Gastrocnemius medialis (tissue), 4 donors: ENCODE measurements at regions not wholly inside any gene's neighbourhood (a gene's known extent, or its start where the extent isn't known, plus 50 kb on each side); places are given as distances from the start of the nearest gene placed in this dataset.

Experiments used
- ATAC-seq, 2 donors: fragments of 150-250 bp; one replicate each; pipeline ENCODE4 v1.9.1; 2016
- DNase-seq, 2 donors: peaks; one replicate each; pipeline ENCODE4 v3.0.0-alpha.2; 2019
- H3K27ac ChIP-seq, 4 donors: fragments of 200-600 bp; sonication (generic); 1 replicate in 1 of 4; 2 replicates in 3 of 4; pipeline ENCODE4 v1.5.1; 2016 to 2018; ENCODE audit warnings: mild to moderate bottlenecking in 2 of 4, moderate library complexity in 1 of 4
- H3K27me3 ChIP-seq, 3 donors: fragments of 200-600 bp; sonication (generic) in 2 of 3; 1 replicate in 1 of 3; 2 replicates in 2 of 3; pipeline versions ENCODE4 v1.5.1 to v1.6.0; 2016 to 2019; ENCODE audit warnings: mild to moderate bottlenecking in 1 of 3, moderate library complexity in 1 of 3
- H3K36me3 ChIP-seq, 2 donors: fragments of 200-600 bp; sonication (generic) in 1 of 2; one replicate each; pipeline ENCODE4 v1.5.1; 2017 to 2018
- H3K4me1 ChIP-seq, 2 donors: fragments of 200-600 bp; sonication (generic) in 1 of 2; one replicate each; pipeline ENCODE4 v1.5.1; 2016 to 2017; ENCODE audit warnings: mild to moderate bottlenecking in 2 of 2
- H3K4me3 ChIP-seq, 4 donors: fragments of 200-600 bp; sonication (generic) in 3 of 4; 1 replicate in 1 of 4; 2 replicates in 3 of 4; pipeline ENCODE4 v1.5.1; 2016 to 2019; ENCODE audit warnings: mild to moderate bottlenecking in 2 of 4
- H3K9me3 ChIP-seq, 3 donors: fragments of 200-600 bp; sonication (generic) in 2 of 3; 1 replicate in 1 of 3; 2 replicates in 2 of 3; pipeline ENCODE4 v1.5.1; 2016 to 2019
- POLR2A ChIP-seq, 2 donors: fragments of 450-650 bp; IDR thresholded peaks; one replicate each; pipeline ENCODE4 v1.6.1; 2017; ENCODE audit warnings: antibody characterized with exemption in 2 of 2, mild to moderate bottlenecking in 2 of 2, moderate library complexity in 2 of 2
- in situ Hi-C, 4 donors: fragments of 200-750 bp; cut with MboI; loops; one replicate each; pipeline versions ENCODE4 v1.15.0 to v1.8.0; 2017; ENCODE audit warnings: low sequenced_read_pairs in 4 of 4
- intact Hi-C: fragments of 100-400 bp; cut with DNase I; formaldehyde crosslinking; loops from one replicate; pipeline ENCODE4 v1.15.1; 2023; ENCODE audit warnings: low total_unique reads
- TF ChIP-seq, protein P1 (sequence below), 5 experiments: fragments of 450-650 bp in 3 of 5; fragments of 200-600 bp in 2 of 5; sonication (generic) in 2 of 5; IDR thresholded peaks in 4 of 5; conservative IDR thresholded peaks in 1 of 5; 1 replicate in 4 of 5; 2 replicates in 1 of 5; pipeline ENCODE4 v1.5.1; 2016 to 2019; ENCODE audit warnings: antibody characterized with exemption in 5 of 5, mild to moderate bottlenecking in 3 of 5, moderate library complexity in 3 of 5

GRCh38 chr16:73196670-73197069, 148.7 kb upstream of the ZFHX3 start:
- intact Hi-C loops (loop anchor here (1.0 to 10.0 kb wide), 5 partner anchors 104 to 694 kb away; no protein-coding TSS in a partner anchor), in situ Hi-C loops (loop anchor here (5.0 to 25.0 kb wide), 5 partner anchors 109 to 702 kb away; no protein-coding TSS in a partner anchor)
- Histone ChIP-seq H3K36me3 (no peaks in the 10 kb centered on the region), H3K4me1 (peaks cover 0 to 3% of the 10 kb centered on the region in 2 donors), H3K27ac (no peak overlapping the region), H3K27me3 (no peaks in the 10 kb centered on the region), H3K9me3 (no peaks in the 10 kb centered on the region), H3K4me3 (no peak overlapping the region)
- DNase-seq = peak; percentile 51 to 80
- ATAC-seq = peak; percentile 91 to 99
- TF ChIP-seq, protein P1, sequence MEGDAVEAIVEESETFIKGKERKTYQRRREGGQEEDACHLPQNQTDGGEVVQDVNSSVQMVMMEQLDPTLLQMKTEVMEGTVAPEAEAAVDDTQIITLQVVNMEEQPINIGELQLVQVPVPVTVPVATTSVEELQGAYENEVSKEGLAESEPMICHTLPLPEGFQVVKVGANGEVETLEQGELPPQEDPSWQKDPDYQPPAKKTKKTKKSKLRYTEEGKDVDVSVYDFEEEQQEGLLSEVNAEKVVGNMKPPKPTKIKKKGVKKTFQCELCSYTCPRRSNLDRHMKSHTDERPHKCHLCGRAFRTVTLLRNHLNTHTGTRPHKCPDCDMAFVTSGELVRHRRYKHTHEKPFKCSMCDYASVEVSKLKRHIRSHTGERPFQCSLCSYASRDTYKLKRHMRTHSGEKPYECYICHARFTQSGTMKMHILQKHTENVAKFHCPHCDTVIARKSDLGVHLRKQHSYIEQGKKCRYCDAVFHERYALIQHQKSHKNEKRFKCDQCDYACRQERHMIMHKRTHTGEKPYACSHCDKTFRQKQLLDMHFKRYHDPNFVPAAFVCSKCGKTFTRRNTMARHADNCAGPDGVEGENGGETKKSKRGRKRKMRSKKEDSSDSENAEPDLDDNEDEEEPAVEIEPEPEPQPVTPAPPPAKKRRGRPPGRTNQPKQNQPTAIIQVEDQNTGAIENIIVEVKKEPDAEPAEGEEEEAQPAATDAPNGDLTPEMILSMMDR (IDR thresholded peaks at IDR 0.05 in 4 of 5, conservative IDR thresholded peaks at IDR 0.05 in 1 of 5) = peak; percentile 68 to 79 (median 73)
- no peak for TF ChIP-seq POLR2A (IDR thresholded peaks at IDR 0.05)

DNA sequence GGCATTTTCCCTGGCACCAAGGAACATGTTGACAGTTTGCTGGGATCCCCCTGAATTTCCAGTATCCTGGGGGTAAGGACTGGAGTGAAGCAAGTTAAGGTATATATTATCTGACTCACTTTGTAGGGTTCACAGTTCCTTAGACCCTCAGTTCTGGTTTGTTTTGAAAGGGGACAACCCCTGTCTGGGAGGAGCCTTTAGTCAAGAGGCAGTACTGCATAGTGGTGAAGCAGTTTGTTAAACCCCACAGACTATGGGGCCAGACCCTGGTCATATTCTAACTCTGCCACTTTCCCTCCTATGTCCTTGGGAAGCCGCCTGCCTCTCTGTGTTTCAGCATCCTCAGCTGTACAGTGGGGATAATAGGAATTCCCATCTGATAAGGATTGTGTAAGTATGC, 145.5 kb upstream of the ZFHX3 start:
- Histone ChIP-seq H3K36me3 (no peaks in the 10 kb centered on the region), H3K27ac (no peak overlapping the region), H3K4me1 (peaks cover 0 to 3% of the 10 kb centered on the region in 2 donors), H3K27me3 (no peaks in the 10 kb centered on the region), H3K4me3 (no peak overlapping the region), H3K9me3 (no peaks in the 10 kb centered on the region)
- no peak for DNase-seq
- TF ChIP-seq, protein P1 (IDR thresholded peaks at IDR 0.05 in 4 of 5, conservative IDR thresholded peaks at IDR 0.05 in 1 of 5) = no peak
- TF ChIP-seq POLR2A (IDR thresholded peaks at IDR 0.05) = no peak
- intact Hi-C loops (loop anchor here (5.0 to 10.0 kb wide), 3 partner anchors 259 to 529 kb away; no protein-coding TSS in a partner anchor), in situ Hi-C loops (loop anchor here (10.0 to 25.0 kb wide), 4 partner anchors 106 to 699 kb away; no protein-coding TSS in a partner anchor)
- ATAC-seq = no peak

GRCh38 chr16:73192232-73192894, 144.4 kb upstream of the ZFHX3 start:
- no peak for DNase-seq
- ATAC-seq = peak; percentile 27 to 82
- H3K36me3 ChIP-seq = no peaks in the 10 kb centered on the region
- TF ChIP-seq, protein P1 (IDR thresholded peaks at IDR 0.05 in 4 of 5, conservative IDR thresholded peaks at IDR 0.05 in 1 of 5) = no peak
- no peak for TF ChIP-seq POLR2A (IDR thresholded peaks at IDR 0.05)
- peak overlapping the region in 1 of 4 donors; percentile 37 for H3K27ac ChIP-seq
- intact Hi-C loops = loop anchor here (5.0 to 10.0 kb wide), 3 partner anchors 258 to 528 kb away; no protein-coding TSS in a partner anchor
- H3K9me3 ChIP-seq = no peaks in the 10 kb centered on the region
- in situ Hi-C loops = loop anchor here (10.0 to 25.0 kb wide), 4 partner anchors 105 to 698 kb away; no protein-coding TSS in a partner anchor
- peak overlapping the region in 1 of 4 donors; percentile 22 for H3K4me3 ChIP-seq
- peaks cover 0 to 3% of the 10 kb centered on the region in 2 donors for H3K4me1 ChIP-seq
- H3K27me3 ChIP-seq = no peaks in the 10 kb centered on the region

DNA sequence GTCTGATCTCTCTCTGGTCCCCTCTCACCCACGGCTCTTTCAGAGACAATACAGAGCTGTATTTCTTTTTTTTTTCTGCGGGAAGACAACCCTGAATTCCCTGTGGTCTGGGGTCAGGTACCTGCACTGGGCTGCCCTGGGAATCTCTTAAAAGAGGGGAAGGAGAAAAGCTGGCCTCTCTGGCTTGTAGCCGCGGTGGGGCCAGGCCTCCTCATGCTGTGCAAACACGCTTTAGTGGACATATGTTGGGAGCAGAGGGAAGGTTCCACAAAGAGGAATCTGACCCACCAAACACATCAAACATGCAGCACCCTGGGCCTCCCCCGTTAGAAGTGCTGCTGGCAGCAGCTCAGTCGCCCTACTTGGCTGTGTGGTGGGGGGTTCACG, 143.7 kb upstream of the ZFHX3 start:
- Histone ChIP-seq H3K27me3 (no peaks in the 10 kb centered on the region), H3K27ac (no peak overlapping the region), H3K4me3 (no peak overlapping the region), H3K9me3 (no peaks in the 10 kb centered on the region), H3K4me1 (peaks cover 0 to 3% of the 10 kb centered on the region in 2 donors), H3K36me3 (no peaks in the 10 kb centered on the region)
- TF ChIP-seq POLR2A (IDR thresholded peaks at IDR 0.05) = no peak
- TF ChIP-seq, protein P1 (IDR thresholded peaks at IDR 0.05 in 4 of 5, conservative IDR thresholded peaks at IDR 0.05 in 1 of 5) = no peak
- in situ Hi-C loops = loop anchor here (10.0 to 25.0 kb wide), 4 partner anchors 104 to 697 kb away; no protein-coding TSS in a partner anchor
- ATAC-seq (no peak), DNase-seq (no peak)
- intact Hi-C loops = loop anchor here (5.0 to 10.0 kb wide), 3 partner anchors 257 to 527 kb away; no protein-coding TSS in a partner anchor
